MM.1S (cell line): ENCODE measurements at regions not wholly inside any gene's neighbourhood (a gene's known extent, or its start where the extent isn't known, plus 50 kb on each side); places are given as distances from the start of the nearest gene placed in this dataset.
"Not testable (repeated sequence)": the region's sequence is repeated elsewhere in the genome, so short reads cannot be mapped to it uniquely, and the experiment has no call there.

Experiments
- DNase-seq: peaks from one replicate; pipeline ENCODE4 v3.0.0-alpha.2; 2015
- H2AFZ ChIP-seq: fragments of 300-600 bp; sonication (generic); 2 replicates; pipeline ENCODE4 v1.6.0; 2016; ENCODE audit warnings: antibody characterized with exemption, low read length
- H3F3A ChIP-seq: fragments of 300-600 bp; sonication (generic); 2 replicates; pipeline ENCODE4 v1.6.1; 2016; ENCODE audit warnings: mild to moderate bottlenecking, antibody characterized with exemption, low read length, moderate library complexity, mixed read lengths; ENCODE audit not compliant: insufficient read depth
- H3K27ac ChIP-seq: fragments of 300-600 bp; sonication (generic); 2 replicates; pipeline ENCODE4 v1.5.1; 2016; ENCODE audit warnings: mild to moderate bottlenecking, low read length
- H3K27me3 ChIP-seq: fragments of 300-600 bp; sonication (generic); replicated peaks from 2 replicates; pipeline ENCODE4 v1.6.0; 2016; ENCODE audit warnings: low read length; ENCODE audit not compliant: insufficient read depth
- H3K36me3 ChIP-seq: fragments of 300-600 bp; sonication (generic); replicated peaks from 2 replicates; pipeline ENCODE4 v1.6.1; 2016; ENCODE audit warnings: mild to moderate bottlenecking, low read length, mixed read lengths; ENCODE audit not compliant: insufficient read depth
- H3K4me1 ChIP-seq: fragments of 300-600 bp; sonication (generic); 2 replicates; pipeline ENCODE4 v1.6.1; 2016; ENCODE audit warnings: low read length, mixed read lengths
- H3K4me2 ChIP-seq: fragments of 300-600 bp; sonication (generic); 2 replicates; pipeline ENCODE4 v1.6.0; 2016; ENCODE audit warnings: low read depth, low read length
- H3K4me3 ChIP-seq: fragments of 300-600 bp; sonication (generic); 2 replicates; pipeline ENCODE4 v1.5.1; 2016; ENCODE audit warnings: low read length, mixed read lengths
- H3K79me2 ChIP-seq: fragments of 300-600 bp; sonication (generic); 2 replicates; pipeline ENCODE4 v1.6.1; 2016; ENCODE audit warnings: mixed run types, low read length, mixed read lengths
- H3K9ac ChIP-seq: fragments of 300-600 bp; sonication (generic); 2 replicates; pipeline ENCODE4 v1.6.1; 2016; ENCODE audit warnings: low read length, mixed read lengths
- H3K9me2 ChIP-seq: fragments of 300-600 bp; sonication (generic); replicated peaks from 2 replicates; pipeline ENCODE4 v1.6.1; 2016; ENCODE audit warnings: mild to moderate bottlenecking, low read length, mixed read lengths; ENCODE audit not compliant: insufficient read depth
- H3K9me3 ChIP-seq: fragments of 300-600 bp; sonication (generic); replicated peaks from 2 replicates; pipeline ENCODE4 v1.6.1; 2016; ENCODE audit warnings: mild to moderate bottlenecking, low read length, mixed read lengths; ENCODE audit not compliant: insufficient read depth
- H4K20me1 ChIP-seq: fragments of 300-600 bp; sonication (generic); 2 replicates; pipeline ENCODE4 v1.6.1; 2016; ENCODE audit warnings: mild to moderate bottlenecking, low read length, moderate library complexity, mixed read lengths; ENCODE audit not compliant: insufficient read depth
- EZH2 ChIP-seq: fragments of 300-600 bp; sonication (generic); optimal IDR thresholded peaks from 2 replicates; pipeline ENCODE3; 2017; ENCODE audit warnings: low read depth, mild to moderate bottlenecking, antibody characterized with exemption, low read length, mixed read lengths
- EZH2phosphoT487 ChIP-seq: fragments of 300-600 bp; sonication (generic); IDR thresholded peaks from 2 replicates; pipeline ENCODE4 v1.6.1; 2018; ENCODE audit warnings: antibody characterized with exemption, low read length
- TF ChIP-seq, protein P1 (sequence below): fragments of 300-600 bp; sonication (generic); IDR thresholded peaks from 2 replicates; pipeline ENCODE4 v1.5.1; 2016; ENCODE audit warnings: antibody characterized with exemption, low read length, mixed read lengths

DNA sequence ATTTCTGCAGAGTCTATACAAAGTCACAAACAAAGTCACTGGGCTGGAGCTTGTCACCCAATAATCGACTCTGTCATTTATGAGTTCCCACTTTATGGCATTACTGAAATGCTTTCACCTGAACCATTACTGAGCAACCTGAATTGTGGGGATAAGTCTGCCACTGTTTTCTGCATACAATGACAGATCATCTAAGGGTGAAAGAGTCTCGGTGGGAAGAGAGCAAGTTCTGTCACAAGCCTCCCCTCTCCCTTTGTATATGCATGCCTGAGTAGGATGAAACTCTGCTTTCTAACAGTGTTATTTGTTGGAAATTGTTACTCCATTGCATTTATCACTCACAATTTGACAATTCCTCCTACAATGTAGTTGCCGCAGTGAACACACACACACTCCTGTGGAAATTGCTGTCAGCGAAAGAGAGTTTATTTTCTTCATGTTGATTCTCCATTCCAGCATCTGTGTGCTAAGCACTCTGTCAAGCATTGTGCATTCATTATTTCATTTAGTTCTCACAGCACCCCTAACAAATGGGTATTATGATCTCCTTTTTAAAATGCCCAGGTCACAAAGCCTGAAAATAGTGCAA, 1732.4 kb upstream of the CDH6 start:
- Histone ChIP-seq H3K4me1 (no peaks in the 10 kb centered on the region), H4K20me1 (no peaks in the 10 kb centered on the region), H3K79me2 (no peaks in the 10 kb centered on the region), H3K27me3 (no peaks in the 10 kb centered on the region), H3K36me3 (no peaks in the 10 kb centered on the region), H3F3A (no peaks in the 10 kb centered on the region), H3K9me2 (no peaks in the 10 kb centered on the region), H3K9ac (no peak overlapping the region), H3K9me3 (no peaks in the 10 kb centered on the region), H3K27ac (no peak overlapping the region), H3K4me3 (no peak overlapping the region), H3K4me2 (no peak overlapping the region), H2AFZ (no peak overlapping the region)
- no peak for TF ChIP-seq EZH2
- no peak for TF ChIP-seq EZH2phosphoT487
- TF ChIP-seq, protein P1, sequence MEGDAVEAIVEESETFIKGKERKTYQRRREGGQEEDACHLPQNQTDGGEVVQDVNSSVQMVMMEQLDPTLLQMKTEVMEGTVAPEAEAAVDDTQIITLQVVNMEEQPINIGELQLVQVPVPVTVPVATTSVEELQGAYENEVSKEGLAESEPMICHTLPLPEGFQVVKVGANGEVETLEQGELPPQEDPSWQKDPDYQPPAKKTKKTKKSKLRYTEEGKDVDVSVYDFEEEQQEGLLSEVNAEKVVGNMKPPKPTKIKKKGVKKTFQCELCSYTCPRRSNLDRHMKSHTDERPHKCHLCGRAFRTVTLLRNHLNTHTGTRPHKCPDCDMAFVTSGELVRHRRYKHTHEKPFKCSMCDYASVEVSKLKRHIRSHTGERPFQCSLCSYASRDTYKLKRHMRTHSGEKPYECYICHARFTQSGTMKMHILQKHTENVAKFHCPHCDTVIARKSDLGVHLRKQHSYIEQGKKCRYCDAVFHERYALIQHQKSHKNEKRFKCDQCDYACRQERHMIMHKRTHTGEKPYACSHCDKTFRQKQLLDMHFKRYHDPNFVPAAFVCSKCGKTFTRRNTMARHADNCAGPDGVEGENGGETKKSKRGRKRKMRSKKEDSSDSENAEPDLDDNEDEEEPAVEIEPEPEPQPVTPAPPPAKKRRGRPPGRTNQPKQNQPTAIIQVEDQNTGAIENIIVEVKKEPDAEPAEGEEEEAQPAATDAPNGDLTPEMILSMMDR: no peak
- no peak for DNase-seq

DNA sequence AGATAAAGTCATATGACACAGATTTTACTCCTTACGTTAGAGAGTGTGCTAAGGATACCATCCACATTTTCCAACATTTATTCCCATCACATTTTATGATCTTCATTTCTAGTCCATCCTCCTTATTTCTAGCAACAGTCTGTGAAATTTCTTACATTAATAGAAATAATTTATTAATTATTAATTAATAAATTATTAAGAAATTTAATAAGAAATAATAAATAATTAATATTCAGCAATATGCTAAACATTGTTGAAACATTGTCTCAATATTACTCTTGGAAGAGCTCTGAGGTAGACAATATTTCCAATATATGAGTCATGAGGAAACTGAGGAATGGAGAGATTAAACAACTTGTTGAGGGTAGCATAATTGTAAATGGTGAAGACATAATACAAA, 1742.5 kb upstream of the CDH6 start:
- not testable (repeated sequence) for H3K4me2 ChIP-seq, DNase-seq

DNA sequence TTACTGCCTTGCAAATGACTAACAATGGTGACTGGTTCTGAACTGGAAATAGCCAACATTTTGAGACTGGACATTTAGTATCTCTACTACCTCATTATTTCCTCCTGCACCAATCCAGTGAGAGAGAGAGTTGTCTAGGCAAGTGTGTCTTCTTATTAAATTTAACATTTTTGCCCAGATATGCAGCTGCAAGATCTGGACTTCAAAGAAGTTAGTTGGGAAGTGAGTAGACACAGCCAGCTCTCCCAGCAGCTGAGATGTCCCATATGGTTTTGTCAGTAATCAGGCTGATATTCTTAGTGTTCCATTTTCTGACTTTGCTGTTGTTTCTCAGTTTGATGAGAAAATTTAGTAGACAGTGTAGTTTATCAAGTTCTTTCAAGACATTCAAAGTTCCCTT, 1778.8 kb upstream of the CDH6 start:
- no peaks in the 10 kb centered on the region for H3K36me3 ChIP-seq
- no peaks in the 10 kb centered on the region for H3K27me3 ChIP-seq
- H3K4me3 ChIP-seq: no peak overlapping the region
- 0 out of 2 replicates have a peak, but pooled peaks cover 3% of the 10 kb centered on the region for H3K4me1 ChIP-seq
- H2AFZ ChIP-seq: no peak overlapping the region
- H3K79me2 ChIP-seq: no peaks in the 10 kb centered on the region
- H3K27ac ChIP-seq: no peak overlapping the region
- H3K9ac ChIP-seq: no peak overlapping the region
- DNase-seq: no peak
- H3K9me2 ChIP-seq: no peaks in the 10 kb centered on the region
- TF ChIP-seq, protein P1: no peak
- no peak for TF ChIP-seq EZH2phosphoT487
- no peak for TF ChIP-seq EZH2
- no peak overlapping the region for H3K4me2 ChIP-seq
- H3F3A ChIP-seq: no peaks in the 10 kb centered on the region
- no peaks in the 10 kb centered on the region for H3K9me3 ChIP-seq
- no peaks in the 10 kb centered on the region for H4K20me1 ChIP-seq

More for the DNA sequence above, 1742.5 kb upstream of the CDH6 start:
- H3K4me3 ChIP-seq, H2AFZ ChIP-seq, H3F3A ChIP-seq, H3K36me3 ChIP-seq, H3K9ac ChIP-seq, H3K27ac ChIP-seq, H3K27me3 ChIP-seq, H3K4me1 ChIP-seq, H3K9me3 ChIP-seq, H3K9me2 ChIP-seq, H4K20me1 ChIP-seq, H3K79me2 ChIP-seq: not testable (repeated sequence)

DNA sequence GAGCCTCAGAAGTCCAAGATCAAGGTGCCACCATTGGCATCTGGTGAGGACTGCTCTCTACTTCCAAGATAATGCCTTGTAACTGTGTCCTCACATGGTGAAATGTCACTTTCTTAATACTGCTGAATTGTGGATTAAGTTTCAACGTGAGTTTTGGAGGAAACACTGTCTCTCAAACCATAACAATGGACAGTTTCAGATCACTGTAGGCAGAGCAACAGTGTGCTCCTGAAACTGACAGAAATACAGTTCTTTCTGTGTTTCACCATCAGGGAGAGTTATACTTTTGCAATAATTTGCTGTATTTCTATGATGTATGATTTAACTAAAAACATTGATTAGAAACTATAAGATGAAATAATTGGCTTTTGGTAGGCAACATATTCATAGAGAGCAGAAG, 1780.5 kb upstream of the CDH6 start:
- TF ChIP-seq EZH2: no peak
- TF ChIP-seq, protein P1: no peak
- TF ChIP-seq EZH2phosphoT487: no peak
- Histone ChIP-seq H3K36me3 (no peaks in the 10 kb centered on the region), H3K9me2 (no peaks in the 10 kb centered on the region), H3K27ac (no peak overlapping the region), H3K27me3 (no peaks in the 10 kb centered on the region), H3K79me2 (no peaks in the 10 kb centered on the region), H3K4me2 (no peak overlapping the region), H4K20me1 (no peaks in the 10 kb centered on the region), H3K4me3 (no peak overlapping the region), H3K4me1 (0 out of 2 replicates have a peak, but pooled peaks cover 3% of the 10 kb centered on the region), H2AFZ (no peak overlapping the region), H3K9me3 (no peaks in the 10 kb centered on the region), H3F3A (no peaks in the 10 kb centered on the region), H3K9ac (no peak overlapping the region)
- peak; percentile 46 for DNase-seq
